C4-2B (cell line): ENCODE measurements at regions not wholly inside any gene's neighbourhood (a gene's known extent, or its start where the extent isn't known, plus 50 kb on each side); places are given as distances from the start of the nearest gene placed in this dataset.

Experiments
- ZFX ChIP-seq: fragments of 450-650 bp; IDR thresholded peaks from 2 replicates; pipeline ENCODE4 v1.6.1; 2017
- TF ChIP-seq, protein P1 (sequence below): fragments of 450-650 bp; conservative IDR thresholded peaks from 2 replicates; pipeline ENCODE4 v1.5.1; 2017; ENCODE audit warnings: mild to moderate bottlenecking

- TF ChIP-seq, protein P1, sequence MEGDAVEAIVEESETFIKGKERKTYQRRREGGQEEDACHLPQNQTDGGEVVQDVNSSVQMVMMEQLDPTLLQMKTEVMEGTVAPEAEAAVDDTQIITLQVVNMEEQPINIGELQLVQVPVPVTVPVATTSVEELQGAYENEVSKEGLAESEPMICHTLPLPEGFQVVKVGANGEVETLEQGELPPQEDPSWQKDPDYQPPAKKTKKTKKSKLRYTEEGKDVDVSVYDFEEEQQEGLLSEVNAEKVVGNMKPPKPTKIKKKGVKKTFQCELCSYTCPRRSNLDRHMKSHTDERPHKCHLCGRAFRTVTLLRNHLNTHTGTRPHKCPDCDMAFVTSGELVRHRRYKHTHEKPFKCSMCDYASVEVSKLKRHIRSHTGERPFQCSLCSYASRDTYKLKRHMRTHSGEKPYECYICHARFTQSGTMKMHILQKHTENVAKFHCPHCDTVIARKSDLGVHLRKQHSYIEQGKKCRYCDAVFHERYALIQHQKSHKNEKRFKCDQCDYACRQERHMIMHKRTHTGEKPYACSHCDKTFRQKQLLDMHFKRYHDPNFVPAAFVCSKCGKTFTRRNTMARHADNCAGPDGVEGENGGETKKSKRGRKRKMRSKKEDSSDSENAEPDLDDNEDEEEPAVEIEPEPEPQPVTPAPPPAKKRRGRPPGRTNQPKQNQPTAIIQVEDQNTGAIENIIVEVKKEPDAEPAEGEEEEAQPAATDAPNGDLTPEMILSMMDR, result no peak
- TF ChIP-seq ZFX, result no peak
These were observed 246.0 kb upstream of the DAAM1 start for GRCh38 chr14:58942516-58942915.
